Activated CD8-positive, alpha-beta memory T cell treated with anti-CD3 and anti-CD28 coated beads for 1 hour (primary cell): ENCODE measurements at regions not wholly inside any gene's neighbourhood (a gene's known extent, or its start where the extent isn't known, plus 50 kb on each side); places are given as distances from the start of the nearest gene placed in this dataset.
"Not testable (repeated sequence)": the region's sequence is repeated elsewhere in the genome, so short reads cannot be mapped to it uniquely, and the experiment has no call there.

Experiments
- DNase-seq, 2 donors: peaks; one replicate each; pipeline ENCODE4 v3.0.0-alpha.2; 2020; ENCODE audit warnings: low read depth in 1 of 2; ENCODE audit errors: extremely low read depth in 1 of 2

GRCh38 chr18:38153116-38153515 is 587.5 kb upstream of the CELF4 start:
- DNase-seq, result not testable (repeated sequence)

DNA sequence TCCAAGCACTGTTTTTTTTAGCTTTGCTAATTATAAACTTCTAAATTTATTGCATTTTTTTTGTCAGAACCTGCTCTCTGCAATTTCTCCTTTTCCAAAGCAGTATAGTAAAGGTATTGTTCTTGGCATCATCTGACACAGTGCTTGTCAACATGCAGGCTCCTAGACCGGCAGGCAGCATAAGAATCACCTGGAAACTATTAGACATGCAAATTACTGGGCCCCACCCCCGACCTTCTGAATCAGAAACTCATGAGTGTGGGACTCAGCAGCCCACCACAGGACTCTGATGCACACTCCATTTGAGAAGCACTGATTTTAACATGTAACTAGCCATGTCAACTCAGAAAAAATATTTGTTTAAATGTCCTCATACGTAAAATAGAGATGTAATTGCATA is 551.1 kb upstream of the CELF4 start:
- no peak for DNase-seq

DNA sequence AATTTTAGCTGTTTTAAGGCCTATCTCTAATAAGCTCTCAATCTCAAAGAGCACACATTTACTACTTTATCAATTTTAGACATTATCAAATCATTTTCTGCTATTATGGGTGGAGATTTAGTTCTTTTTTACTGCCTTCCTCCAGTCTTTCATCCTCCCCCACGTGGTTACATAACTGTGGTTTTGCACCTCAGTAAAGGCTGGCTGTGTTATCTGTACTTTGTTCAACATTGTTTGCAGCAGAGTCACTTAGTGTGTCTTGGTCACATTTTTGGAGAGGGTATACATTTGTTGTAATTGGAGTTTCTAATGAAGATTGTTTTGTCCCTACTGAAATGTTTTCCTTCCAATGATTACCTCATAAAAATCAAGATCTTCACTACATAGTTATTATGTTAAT is 549.6 kb upstream of the CELF4 start:
- DNase-seq, result no peak

DNA sequence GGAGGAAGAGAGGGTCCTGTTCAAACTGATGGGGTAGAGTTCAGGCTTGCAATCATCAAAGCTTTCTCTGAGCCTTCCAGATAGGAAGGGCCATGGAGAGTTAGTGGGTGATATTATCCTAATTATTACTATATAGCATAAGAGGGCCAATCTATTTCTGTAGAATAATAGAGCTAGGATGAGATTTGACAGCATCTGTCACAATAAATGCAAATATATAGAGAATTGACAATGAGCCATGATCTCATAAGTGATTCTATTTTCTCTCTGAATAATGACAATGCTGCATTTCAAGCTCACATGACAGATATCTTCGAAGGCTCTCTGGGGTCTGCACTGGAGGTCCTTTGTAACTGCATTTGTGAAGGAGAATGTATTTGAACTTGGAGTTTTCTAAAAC is 521.9 kb upstream of the CELF4 start:
- no peak for DNase-seq

DNA sequence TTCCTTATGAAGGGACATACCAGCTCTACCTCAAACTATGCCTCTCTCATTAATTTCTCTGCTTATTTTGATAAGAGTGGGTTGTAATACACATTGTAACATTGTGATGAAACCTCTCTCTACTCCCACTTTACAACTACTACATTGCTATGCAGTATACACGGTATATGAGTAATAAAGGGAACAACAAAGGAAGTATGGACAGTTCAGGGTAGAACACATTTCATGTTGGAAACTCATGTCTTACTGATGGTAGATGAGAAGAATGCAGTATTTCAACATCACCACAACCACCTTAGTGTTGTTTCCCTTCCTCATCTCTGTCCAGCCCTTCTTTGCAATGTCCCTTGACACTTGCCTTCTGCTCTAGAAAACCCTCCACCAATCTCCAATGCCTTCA is 515.9 kb upstream of the CELF4 start:
- DNase-seq, result no peak

DNA sequence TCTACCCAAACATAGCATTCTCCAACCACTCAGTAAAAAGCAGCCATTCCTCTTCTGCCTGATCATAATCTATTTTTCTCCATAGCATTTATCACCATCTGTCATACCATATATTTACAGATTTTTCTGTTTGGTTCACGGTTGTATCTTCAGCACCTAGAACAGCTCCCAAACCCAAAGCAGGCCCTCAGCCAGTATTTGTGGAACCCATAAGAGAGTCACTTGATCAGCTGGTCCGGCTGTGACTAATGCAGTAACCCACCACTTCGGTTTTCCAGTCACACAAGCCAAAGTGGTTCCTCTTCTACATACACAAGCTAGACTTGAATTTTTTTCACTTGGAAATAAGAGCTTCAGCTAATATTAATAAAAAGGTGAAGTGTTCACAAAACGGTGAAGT is 511.6 kb upstream of the CELF4 start:
- DNase-seq, result no peak

DNA sequence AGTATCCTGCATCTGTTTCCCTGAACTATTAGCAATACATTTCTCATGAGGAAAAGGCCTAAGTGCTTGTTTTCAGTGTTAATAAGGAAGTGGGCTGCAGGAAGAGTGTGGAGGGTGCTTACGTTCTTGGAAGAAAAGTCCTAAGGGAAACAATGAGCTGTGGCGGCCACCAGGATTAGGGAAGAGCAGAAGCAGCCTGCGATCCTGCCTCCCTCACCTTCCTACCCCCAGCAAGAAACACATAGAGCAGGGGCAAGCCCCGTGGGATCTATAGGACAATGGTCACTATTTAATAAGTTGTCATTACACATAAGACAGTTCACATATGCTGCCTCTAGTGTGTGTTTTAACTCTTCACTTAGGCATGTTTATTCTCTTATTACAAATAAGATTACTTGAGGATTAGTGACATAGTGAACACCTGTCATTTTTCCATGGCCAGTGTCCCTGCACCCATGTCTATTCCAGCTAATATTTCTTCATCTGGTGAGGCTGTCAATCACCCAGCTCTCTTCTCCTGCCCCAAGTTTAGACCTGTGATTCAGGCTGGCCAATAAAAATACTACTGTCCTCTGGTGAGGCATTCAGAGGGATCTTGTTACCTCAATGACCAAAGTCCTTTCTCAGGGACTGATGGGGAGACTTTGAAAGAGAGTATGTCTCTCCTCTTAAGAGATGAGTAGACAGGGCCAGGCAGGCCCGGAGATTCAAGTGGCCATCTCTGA is 510.9 kb upstream of the CELF4 start:
- no peak for DNase-seq

DNA sequence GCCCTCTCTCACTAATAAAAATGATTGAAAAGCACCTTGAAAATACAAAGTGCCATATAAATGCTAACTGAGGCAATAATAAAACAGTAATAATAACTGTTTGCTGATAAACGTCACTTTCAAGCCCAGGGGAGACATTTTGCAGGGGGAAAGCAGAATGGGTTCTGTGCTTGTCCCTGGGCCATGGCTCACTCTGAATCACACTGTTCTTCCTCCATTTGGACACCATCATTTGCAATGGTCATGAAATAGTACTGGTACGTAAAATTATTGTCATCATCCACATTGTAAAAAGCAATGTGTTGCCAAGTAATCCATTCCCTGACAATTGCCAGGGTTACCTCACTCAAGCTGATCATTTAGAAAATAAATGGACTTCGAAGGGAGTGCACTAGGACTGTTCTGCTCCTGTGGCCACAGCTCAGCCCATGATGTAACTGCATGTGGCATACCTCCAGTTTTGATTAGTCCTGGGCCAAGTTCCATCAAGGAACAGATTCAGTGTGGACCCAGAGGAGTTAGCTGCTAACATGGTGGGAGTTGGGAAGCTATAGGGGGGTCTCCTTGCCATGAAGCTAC is 508.8 kb upstream of the CELF4 start:
- no peak for DNase-seq

DNA sequence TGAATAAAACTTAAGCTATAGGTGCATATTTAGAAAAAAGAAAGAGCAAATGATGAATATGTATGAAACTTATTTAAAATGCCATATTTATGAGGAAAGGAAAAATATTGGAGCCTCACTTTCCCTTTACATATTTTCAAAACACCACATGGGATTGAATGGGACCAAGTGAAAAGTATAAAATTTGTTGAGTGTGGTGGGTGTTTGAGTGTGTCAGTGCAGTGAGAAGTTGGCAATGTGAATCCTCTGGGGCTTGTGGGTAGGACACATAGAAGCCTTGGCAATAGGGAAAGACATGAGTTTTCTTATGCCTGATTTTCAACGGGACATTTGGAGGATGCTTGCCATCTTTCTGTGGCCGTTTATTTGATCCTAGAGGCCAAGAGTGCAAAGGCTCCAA is 502.2 kb upstream of the CELF4 start:
- DNase-seq, result no peak

DNA sequence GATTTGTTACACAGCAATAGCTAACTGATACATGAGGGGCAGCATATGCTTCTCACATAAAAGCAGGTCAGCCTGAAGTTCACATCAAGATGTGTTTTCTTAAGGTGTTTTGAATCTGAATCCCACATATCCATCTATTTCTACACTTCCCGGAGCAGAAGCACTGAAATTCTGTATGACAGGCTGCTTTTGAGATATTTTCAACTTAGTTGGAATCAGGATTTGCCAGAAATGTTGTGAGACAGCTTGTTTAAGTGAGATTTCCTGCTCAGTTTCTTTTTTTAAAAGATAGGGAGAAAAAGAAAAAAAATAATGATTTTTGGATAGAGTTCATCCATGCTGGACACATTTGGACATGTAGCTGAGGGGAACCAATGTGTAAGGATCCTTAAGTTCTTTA is 501.5 kb upstream of the CELF4 start:
- DNase-seq, result no peak

DNA sequence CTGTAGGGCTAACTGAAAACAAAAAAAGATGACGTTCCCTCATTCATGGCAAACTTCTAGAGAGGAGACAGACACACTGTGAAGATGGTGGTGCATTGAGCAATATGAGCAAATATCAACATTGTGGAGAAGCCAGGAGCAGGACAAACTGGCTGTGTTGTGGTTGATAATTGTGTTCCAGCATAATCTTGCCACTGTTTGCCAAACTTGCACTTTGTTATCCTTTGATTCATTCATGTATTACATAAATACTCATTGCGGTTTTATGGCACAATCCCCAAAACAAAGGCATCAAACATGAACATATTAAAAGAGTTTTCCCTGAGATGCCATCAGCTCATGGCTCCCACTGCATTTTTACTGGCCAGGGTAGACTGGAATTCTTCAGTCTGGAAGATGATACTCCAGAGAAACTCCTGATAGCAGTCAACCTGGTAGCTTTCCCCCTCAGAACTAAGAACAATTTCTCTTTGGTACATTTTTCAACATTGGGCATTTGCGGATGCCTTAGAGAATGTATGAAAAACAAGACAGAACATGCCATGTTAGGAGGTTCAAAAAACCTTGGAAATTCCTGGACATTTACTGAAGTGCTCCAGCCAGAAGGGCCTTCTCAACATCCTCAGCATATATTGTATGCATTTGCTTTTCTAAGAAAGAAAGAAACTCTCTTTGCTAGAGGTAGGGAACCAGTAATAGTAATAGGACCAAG is 487.4 kb upstream of the CELF4 start:
- DNase-seq, result no peak

- no peak for DNase-seq
Measured at GRCh38 chr18:38047820-38048219, 482.2 kb upstream of the CELF4 start.

DNA sequence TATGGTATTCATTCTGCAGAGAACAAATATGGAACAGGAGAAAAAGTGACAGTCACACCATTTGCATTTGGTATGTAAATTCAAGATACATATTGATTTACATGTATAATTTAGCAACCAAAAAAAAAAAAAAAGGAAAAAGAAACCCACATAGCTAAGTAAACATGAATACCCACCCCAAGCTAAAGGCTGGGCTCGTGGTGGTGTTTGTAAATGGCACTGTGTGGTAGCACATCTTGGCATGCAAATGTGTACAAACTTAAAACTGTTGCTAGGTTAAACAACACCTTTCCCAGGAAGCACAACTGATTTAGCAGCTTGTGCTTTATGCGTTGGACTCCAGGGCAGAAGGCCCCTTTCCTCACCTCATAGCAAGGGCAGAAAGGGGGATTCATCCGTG is 481.1 kb upstream of the CELF4 start:
- DNase-seq, result no peak

GRCh38 chr18:38045845-38046244 is 480.2 kb upstream of the CELF4 start:
- no peak for DNase-seq

DNA sequence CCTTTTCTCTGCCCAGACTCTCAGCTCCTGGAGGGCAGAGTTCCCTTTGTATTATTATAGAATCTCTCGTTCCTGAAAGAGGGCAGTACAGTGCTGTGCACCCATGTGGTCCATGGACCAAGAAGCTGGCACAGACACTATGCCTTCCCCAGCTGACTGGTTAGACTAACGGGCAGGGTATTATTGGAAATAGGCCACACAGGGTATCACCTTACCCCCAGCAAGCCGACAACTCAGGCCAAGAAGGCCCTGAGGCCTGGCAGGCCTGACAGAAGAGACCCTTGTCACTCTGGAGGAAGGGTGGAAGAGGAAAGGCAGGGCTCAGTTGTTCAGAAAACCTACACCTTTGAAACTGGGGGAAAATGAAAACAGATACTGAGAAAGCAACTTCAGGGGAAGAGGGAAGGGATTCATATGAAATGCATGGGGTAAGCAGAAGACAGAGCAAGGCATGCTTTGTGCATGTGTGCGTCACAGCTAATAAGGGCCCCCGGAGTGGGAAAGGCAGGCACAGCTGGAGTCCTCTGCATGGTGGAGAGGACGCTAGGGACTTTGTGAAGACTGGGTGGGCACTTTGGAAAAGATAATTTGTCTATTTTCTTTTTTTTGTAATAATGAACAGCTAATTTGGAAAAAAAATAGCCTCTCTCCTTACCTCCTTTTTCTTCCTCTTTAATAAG is 476.8 kb upstream of the CELF4 start:
- DNase-seq, result no peak

- DNase-seq, result no peak
Measured at GRCh38 chr18:38038242-38038641, 472.6 kb upstream of the CELF4 start.

DNA sequence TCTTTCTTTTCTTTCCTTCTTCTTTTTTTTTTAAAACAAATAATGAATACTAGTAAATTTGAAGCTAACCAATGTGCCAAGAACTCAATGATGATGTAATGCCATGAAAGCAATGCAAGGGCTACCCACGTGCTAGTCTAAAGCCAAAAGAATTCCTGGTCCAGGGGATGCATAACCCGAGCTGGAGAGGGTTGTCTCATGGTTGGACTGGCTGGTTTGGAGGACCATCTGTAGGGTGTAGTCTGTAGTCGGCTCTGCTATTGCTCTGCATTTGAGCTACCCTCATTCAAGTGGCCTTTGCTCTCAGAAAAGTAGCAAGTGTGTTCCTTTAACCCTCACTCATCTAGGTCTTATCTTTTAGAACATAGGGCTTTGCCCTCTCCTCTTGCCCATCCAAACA is 469.6 kb upstream of the CELF4 start:
- DNase-seq, result no peak

DNA sequence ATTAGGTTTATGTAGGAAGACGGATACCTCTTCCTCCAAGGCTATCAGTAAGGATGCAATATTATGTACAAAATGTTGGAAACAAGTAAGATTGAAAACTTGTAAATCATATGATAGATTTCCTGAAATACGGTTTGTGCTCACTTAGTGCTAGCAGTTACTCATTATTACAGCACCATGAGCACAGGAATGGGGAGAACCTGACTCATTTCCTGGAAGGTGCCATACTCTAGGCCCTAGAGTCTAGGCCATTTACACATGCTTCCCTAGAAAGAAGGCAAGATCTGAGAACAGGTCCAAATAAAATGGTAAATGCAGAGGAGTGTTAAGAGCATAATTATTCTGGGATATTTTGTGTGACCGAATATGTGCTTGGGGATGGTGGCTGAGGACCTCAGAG is 467.7 kb upstream of the CELF4 start:
- DNase-seq, result no peak

- no peak for DNase-seq
Measured at GRCh38 chr18:38032516-38032915, 466.9 kb upstream of the CELF4 start.

DNA sequence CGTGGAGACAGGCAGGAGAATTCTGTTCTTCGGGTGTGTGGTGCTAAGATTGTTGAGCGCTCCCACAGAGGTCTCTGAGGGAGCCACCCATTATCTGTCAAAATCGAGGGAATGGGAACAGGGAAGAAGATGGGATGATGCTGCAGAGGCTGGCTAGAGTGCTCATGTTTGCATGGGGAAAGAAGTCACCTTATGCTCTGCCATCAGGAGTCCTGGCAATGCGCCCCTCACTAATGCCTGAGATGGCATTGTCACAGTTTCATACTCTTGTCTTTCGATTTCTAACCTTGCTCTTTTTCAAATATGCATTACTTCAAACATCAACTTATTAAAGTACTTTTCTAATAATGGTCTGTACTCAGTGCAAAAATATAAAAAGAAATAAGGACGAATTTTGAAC is 463.3 kb upstream of the CELF4 start:
- no peak for DNase-seq

GRCh38 chr18:38025433-38026038 is 459.9 kb upstream of the CELF4 start:
- no peak for DNase-seq
